HEK293 (cell line): ENCODE measurements at regions not wholly inside any gene's neighbourhood (a gene's known extent, or its start where the extent isn't known, plus 50 kb on each side); places are given as distances from the start of the nearest gene placed in this dataset.

ENCODE experiments used
- CTCF ChIP-seq: fragments of 450-650 bp; formaldehyde crosslinking; IDR thresholded peaks from 2 replicates; pipeline ENCODE4 v1.5.1; 2016; ENCODE audit warnings: missing biosample characterization, missing genetic modification characterization
- EGR2 ChIP-seq: fragments of 450-650 bp; formaldehyde crosslinking; IDR thresholded peaks from 2 replicates; pipeline ENCODE4 v1.5.1; 2016; ENCODE audit warnings: low read depth, missing biosample characterization, missing genetic modification characterization
- FEZF1 ChIP-seq: fragments of 450-650 bp; formaldehyde crosslinking; IDR thresholded peaks from 2 replicates; pipeline ENCODE4 v1.5.1; 2016; ENCODE audit warnings: missing biosample characterization, missing genetic modification characterization
- TCF7L2 ChIP-seq: IDR thresholded peaks from 2 replicates; pipeline ENCODE4 v1.6.1; 2011; ENCODE audit warnings: low read depth, mild to moderate bottlenecking, inconsistent platforms, low read length, moderate library complexity, borderline replicate concordance
- ZNF121 ChIP-seq: fragments of 450-650 bp; formaldehyde crosslinking; IDR thresholded peaks from 2 replicates; pipeline ENCODE4 v1.5.1; 2016; ENCODE audit warnings: missing biosample characterization, missing genetic modification characterization
- ZNF133 ChIP-seq: fragments of 450-650 bp; formaldehyde crosslinking; IDR thresholded peaks from 2 replicates; pipeline ENCODE4 v1.5.1; 2016; ENCODE audit warnings: missing biosample characterization, missing genetic modification characterization
- ZNF239 ChIP-seq: fragments of 450-650 bp; formaldehyde crosslinking; IDR thresholded peaks from 2 replicates; pipeline ENCODE4 v1.5.1; 2016; ENCODE audit warnings: missing biosample characterization, missing genetic modification characterization
- ZNF362 ChIP-seq: fragments of 450-650 bp; formaldehyde crosslinking; IDR thresholded peaks from 2 replicates; pipeline ENCODE4 v1.5.1; 2016; ENCODE audit warnings: missing biosample characterization, missing genetic modification characterization
- ZNF510 ChIP-seq: fragments of 450-650 bp; formaldehyde crosslinking; IDR thresholded peaks from 2 replicates; pipeline ENCODE4 v1.5.1; 2018; ENCODE audit warnings: mild to moderate bottlenecking, missing genetic modification characterization, missing biosample characterization; ENCODE audit not compliant: insufficient replicate concordance
- ZNF626 ChIP-seq: fragments of 450-650 bp; sonication (Bioruptor Pico); formaldehyde crosslinking; IDR thresholded peaks from 2 replicates; pipeline ENCODE4 v1.5.1; 2018; ENCODE audit warnings: missing biosample characterization, missing genetic modification characterization, inconsistent platforms
- ZNF747 ChIP-seq: fragments of 450-650 bp; formaldehyde crosslinking; IDR thresholded peaks from 2 replicates; pipeline ENCODE4 v1.5.1; 2016; ENCODE audit warnings: missing biosample characterization, missing genetic modification characterization
- ZSCAN23 ChIP-seq: fragments of 450-650 bp; formaldehyde crosslinking; IDR thresholded peaks from 2 replicates; pipeline ENCODE4 v1.5.1; 2016; ENCODE audit warnings: missing biosample characterization, missing genetic modification characterization
- TF ChIP-seq, protein P1 (sequence below): fragments of 450-650 bp; formaldehyde crosslinking; IDR thresholded peaks from 2 replicates; pipeline ENCODE4 v1.5.1; 2016; ENCODE audit warnings: missing biosample characterization, missing genetic modification characterization
- TF ChIP-seq, protein P2 (sequence below): fragments of 450-650 bp; formaldehyde crosslinking; optimal IDR thresholded peaks from 2 replicates; pipeline ENCODE3; 2016; ENCODE audit warnings: missing biosample characterization, mild to moderate bottlenecking, missing genetic modification characterization

- TF ChIP-seq CTCF (tag by site-specific recombination) (no peak), ZNF510 (tag by site-specific recombination) (no peak), EGR2 (tag by site-specific recombination) (no peak), FEZF1 (tag by site-specific recombination) (no peak), ZNF133 (tag by site-specific recombination) (no peak), ZNF747 (tag by site-specific recombination) (no peak), TCF7L2 (no peak), ZNF362 (no peak), ZNF239 (no peak), ZNF121 (tag by site-specific recombination) (no peak), ZNF626 (tag by site-specific recombination) (no peak), ZSCAN23 (tag by site-specific recombination) (no peak)
- TF ChIP-seq, protein P1, sequence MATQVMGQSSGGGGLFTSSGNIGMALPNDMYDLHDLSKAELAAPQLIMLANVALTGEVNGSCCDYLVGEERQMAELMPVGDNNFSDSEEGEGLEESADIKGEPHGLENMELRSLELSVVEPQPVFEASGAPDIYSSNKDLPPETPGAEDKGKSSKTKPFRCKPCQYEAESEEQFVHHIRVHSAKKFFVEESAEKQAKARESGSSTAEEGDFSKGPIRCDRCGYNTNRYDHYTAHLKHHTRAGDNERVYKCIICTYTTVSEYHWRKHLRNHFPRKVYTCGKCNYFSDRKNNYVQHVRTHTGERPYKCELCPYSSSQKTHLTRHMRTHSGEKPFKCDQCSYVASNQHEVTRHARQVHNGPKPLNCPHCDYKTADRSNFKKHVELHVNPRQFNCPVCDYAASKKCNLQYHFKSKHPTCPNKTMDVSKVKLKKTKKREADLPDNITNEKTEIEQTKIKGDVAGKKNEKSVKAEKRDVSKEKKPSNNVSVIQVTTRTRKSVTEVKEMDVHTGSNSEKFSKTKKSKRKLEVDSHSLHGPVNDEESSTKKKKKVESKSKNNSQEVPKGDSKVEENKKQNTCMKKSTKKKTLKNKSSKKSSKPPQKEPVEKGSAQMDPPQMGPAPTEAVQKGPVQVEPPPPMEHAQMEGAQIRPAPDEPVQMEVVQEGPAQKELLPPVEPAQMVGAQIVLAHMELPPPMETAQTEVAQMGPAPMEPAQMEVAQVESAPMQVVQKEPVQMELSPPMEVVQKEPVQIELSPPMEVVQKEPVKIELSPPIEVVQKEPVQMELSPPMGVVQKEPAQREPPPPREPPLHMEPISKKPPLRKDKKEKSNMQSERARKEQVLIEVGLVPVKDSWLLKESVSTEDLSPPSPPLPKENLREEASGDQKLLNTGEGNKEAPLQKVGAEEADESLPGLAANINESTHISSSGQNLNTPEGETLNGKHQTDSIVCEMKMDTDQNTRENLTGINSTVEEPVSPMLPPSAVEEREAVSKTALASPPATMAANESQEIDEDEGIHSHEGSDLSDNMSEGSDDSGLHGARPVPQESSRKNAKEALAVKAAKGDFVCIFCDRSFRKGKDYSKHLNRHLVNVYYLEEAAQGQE (tag by site-specific recombination) = no peak
- TF ChIP-seq, protein P2, sequence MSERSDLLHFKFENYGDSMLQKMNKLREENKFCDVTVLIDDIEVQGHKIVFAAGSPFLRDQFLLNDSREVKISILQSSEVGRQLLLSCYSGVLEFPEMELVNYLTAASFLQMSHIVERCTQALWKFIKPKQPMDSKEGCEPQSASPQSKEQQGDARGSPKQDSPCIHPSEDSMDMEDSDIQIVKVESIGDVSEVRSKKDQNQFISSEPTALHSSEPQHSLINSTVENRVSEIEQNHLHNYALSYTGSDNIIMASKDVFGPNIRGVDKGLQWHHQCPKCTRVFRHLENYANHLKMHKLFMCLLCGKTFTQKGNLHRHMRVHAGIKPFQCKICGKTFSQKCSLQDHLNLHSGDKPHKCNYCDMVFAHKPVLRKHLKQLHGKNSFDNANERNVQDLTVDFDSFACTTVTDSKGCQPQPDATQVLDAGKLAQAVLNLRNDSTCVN (tag by site-specific recombination) = no peak
These were observed 159.8 kb downstream of the DPY19L2 start for GRCh38 chr12:63508543-63508942.
